KBM-7 (cell line): ENCODE measurements at regions not wholly inside any gene's neighbourhood (a gene's known extent, or its start where the extent isn't known, plus 50 kb on each side); places are given as distances from the start of the nearest gene placed in this dataset.

Source experiments
- DNase-seq: peaks from one replicate; pipeline ENCODE4 v3.0.0-alpha.2; 2015
- in situ Hi-C: fragments of 300-500 bp; cut with MboI; formaldehyde crosslinking; loops from 2 replicates; pipeline ENCODE4 v1.14.3; 2020; ENCODE audit warnings: low sequenced_read_pairs, low pct_unique_long_range_greater_than_20kb, mixed read lengths

GRCh38 chr2:188142636-188143295, 148.9 kb upstream of the GULP1 start:
- no peak for DNase-seq

GRCh38 chr2:188145885-188146284, 145.8 kb upstream of the GULP1 start:
- no peak for DNase-seq
- in situ Hi-C loops: no loop called here

More at GRCh38 chr2:188142636-188143295, 148.9 kb upstream of the GULP1 start:
- in situ Hi-C loops: no loop called here

GRCh38 chr2:188146888-188147287, 144.8 kb upstream of the GULP1 start:
- in situ Hi-C loops: no loop called here
- no peak for DNase-seq

- in situ Hi-C loops: no loop called here
- DNase-seq: no peak
Measured at GRCh38 chr2:188151670-188152069, 140.0 kb upstream of the GULP1 start.

GRCh38 chr2:188158337-188159100, 133.2 kb upstream of the GULP1 start:
- no peak for DNase-seq
- in situ Hi-C loops: no loop called here

- DNase-seq: no peak
- in situ Hi-C loops: no loop called here
Measured at GRCh38 chr2:188159484-188159883, 132.2 kb upstream of the GULP1 start.

- DNase-seq: no peak
- in situ Hi-C loops: no loop called here
Measured at GRCh38 chr2:188170356-188170755, 121.3 kb upstream of the GULP1 start.

- in situ Hi-C loops: no loop called here
- no peak for DNase-seq
Measured at GRCh38 chr2:188176620-188177019, 115.1 kb upstream of the GULP1 start.

GRCh38 chr2:188181067-188181838, 110.4 kb upstream of the GULP1 start:
- peak; percentile 71 for DNase-seq
- in situ Hi-C loops: no loop called here

- in situ Hi-C loops: no loop called here
- no peak for DNase-seq
Measured at GRCh38 chr2:188181884-188182283, 109.8 kb upstream of the GULP1 start.

GRCh38 chr2:188187726-188188125, 103.9 kb upstream of the GULP1 start:
- no peak for DNase-seq
- in situ Hi-C loops: no loop called here

GRCh38 chr2:188189356-188189755, 102.3 kb upstream of the GULP1 start:
- no peak for DNase-seq
- in situ Hi-C loops: no loop called here

- in situ Hi-C loops: no loop called here
- no peak for DNase-seq
Measured at GRCh38 chr2:188193230-188193629, 98.4 kb upstream of the GULP1 start.

- in situ Hi-C loops: no loop called here
- no peak for DNase-seq
Measured at GRCh38 chr2:188196343-188197008, 95.2 kb upstream of the GULP1 start.

- in situ Hi-C loops: no loop called here
- DNase-seq: no peak
Measured at GRCh38 chr2:188199716-188200128, 92.0 kb upstream of the GULP1 start.

GRCh38 chr2:188201639-188202038, 90.0 kb upstream of the GULP1 start:
- in situ Hi-C loops: no loop called here
- DNase-seq: no peak

GRCh38 chr2:188202777-188203176, 88.9 kb upstream of the GULP1 start:
- in situ Hi-C loops: no loop called here
- DNase-seq: no peak

- DNase-seq: no peak
- in situ Hi-C loops: no loop called here
Measured at GRCh38 chr2:188203776-188204175, 87.9 kb upstream of the GULP1 start.

- in situ Hi-C loops: no loop called here
- DNase-seq: no peak
Measured at GRCh38 chr2:188204824-188205223, 86.8 kb upstream of the GULP1 start.

GRCh38 chr2:188207554-188207953, 84.1 kb upstream of the GULP1 start:
- in situ Hi-C loops: no loop called here
- DNase-seq: no peak
